ENCODE measurements at regions not wholly inside any gene's neighbourhood (a gene's known extent, or its start where the extent isn't known, plus 50 kb on each side); places are given as distances from the start of the nearest gene placed in this dataset.

DNA sequence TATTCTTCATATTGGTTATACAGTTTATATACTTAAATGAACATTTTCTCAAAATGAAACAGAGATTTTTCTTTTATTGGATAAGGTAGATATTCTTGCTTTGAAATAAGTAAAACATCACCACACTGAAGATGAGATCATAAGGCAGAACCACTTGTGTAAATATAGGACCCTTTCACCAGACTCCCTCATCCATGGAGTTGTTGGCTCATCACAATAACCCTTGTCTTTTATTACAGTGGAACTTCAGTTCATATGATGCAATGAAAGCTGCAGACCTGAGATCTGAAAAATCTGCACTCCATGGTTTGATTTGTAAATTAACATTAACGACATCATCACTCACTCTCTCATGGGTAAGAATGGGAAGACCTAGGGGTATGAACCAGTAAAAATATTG is 51.9 kb upstream of the DBX2 start:
- no peak for FAIRE-seq

DNA sequence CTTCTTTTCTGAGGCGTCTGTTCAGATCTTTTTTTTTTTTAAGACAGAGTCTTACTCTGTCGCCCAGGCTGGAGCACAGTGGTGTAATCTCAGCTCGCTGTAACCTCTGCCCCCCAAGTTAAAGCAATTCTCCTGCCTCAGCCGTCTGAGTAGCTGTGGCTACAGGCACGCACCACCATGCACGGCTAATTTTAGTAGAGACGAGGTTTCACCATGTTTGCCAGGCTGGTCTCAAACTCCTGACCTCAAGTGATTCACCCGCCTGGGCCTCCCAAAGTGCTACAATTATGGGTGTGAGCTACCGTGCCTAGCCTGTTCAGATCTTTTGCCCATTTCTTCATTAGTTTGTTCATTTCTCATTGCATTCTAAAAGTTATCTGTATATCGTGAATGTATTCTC is 55.1 kb upstream of the DBX2 start:
- FAIRE-seq: no peak

DNA sequence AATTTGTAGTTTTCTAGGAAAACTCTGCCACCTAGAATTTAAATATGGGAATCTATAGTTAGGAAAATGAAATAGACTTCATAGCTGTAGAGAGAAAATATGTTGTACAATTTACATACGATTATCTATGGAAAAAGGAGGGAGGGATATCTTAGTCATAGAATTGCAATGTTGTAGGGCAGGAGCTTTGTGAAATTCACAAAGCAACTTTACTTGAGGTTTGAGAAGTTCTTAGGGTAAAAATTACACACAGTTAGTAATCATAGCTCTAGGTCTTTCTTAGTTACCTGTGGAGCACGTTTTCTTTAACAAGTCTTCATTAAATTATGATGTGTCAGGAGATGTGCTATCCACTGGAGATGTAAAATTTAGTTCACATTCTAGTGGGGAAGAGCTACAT is 61.4 kb upstream of the DBX2 start:
- no peak for FAIRE-seq

DNA sequence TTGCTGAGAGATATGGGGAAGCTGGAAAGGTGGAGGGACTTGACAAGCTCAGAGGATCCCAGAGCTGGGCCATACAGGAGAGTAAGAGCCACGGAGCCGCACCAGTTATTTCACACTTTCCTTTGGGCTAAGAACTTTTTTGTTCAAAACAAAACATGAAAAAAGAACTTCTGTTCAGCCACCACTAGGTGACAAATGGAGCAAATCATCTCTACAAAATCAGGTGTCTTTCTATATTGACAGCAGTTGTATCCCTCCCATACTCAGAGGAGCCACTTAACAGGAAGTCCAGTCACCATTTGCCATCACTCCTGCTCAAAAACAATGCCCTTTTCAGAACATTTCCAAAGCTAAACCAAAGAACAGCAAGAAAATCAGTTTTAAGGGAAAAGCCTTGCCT is 70.3 kb upstream of the DBX2 start:
- FAIRE-seq: no peak

DNA sequence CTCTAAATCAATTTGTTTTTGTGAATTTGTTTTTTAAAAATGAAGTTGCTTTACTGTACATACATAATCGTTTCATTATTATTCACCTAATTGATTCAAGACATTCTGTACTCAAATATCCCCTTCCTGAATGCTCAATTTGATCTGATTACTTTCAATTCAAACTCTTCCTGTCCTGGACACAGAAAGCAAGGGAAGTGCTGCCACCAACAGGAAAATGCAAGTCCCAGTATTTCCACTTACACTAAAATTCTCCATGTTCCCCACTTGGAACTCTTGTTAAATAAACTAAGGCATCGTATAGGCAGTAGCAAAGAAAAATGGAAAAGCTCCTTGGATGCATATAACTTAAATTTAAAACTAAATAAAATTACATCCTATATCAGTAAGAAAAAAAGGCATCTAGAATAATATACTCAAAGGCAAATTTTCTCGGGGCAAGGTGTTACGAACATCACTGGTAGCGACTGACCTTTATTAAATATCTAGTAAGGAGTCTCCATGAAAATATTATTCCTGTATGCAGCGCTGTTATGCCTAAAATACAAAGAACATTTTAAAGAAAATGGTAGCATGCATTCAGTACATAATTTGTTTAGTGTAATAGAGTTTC is 72.0 kb upstream of the DBX2 start:
- peak; percentile 92 for FAIRE-seq

DNA sequence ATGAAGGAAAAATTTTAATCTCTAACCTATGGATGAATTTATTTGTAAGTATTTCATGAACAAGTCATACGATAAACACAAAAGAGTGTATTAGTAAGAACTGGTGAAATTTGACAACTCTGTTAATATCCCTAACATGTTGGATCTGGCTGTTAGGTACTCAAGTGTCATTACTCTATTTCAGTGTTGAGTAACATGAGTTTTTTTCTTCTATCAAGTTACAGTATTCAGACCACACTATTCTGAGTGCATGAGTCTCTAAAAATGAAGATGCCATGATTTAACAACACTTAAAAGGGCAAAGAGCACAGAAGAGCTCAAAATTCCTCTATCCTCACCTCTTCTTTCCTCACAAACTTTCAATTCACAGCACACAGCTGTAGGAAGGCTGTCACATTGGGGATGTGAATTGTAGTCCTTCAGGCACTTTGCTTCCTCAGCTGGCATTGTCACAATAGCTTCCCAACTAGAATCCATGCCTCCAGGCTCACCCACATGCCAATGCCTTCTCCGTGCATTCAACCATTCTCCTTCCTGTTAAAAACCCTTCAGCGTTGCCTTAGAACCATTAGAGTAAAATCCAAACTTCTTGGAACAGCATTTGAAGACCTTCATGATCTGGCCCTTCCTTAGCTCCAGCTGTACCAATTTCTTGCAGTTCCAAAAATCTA is 73.7 kb upstream of the DBX2 start:
- no peak for FAIRE-seq

DNA sequence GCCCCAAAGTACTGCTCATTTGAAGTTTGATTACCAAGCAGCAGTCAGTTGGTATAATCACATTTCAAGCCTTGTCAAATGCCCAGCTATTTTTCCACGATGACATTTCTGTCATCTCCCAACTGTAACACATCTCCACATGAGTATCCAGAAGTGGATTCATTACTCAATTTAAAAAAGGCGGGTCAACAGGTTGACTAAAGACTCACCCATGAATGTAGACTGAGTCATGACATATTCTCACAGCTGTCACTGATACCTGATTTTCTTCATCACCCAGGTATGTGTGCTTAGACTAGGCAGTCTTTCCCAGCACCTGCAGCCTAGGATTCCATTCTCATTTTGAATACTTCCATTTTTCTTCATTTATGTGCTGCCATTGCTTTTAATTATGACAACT is 75.1 kb upstream of the DBX2 start:
- no peak for FAIRE-seq

DNA sequence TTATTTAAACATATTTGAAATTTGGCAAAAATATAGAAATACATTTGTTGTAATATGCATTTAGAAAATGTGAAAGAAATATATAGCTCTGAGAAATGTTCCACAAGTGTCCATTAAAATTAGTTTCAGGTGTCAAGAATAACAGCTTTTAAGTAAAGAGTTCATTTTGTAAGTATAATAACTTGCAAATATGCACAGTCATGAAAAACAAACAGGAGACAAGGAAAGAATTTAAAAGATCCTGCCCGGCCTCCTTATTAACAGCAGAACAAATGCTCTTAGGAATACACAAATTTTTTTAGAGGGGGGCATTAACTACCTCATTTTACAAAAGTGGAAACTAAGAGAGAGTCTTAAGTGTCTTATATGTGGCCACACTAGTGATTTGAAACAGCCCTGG is 77.7 kb upstream of the DBX2 start:
- FAIRE-seq: no peak

DNA sequence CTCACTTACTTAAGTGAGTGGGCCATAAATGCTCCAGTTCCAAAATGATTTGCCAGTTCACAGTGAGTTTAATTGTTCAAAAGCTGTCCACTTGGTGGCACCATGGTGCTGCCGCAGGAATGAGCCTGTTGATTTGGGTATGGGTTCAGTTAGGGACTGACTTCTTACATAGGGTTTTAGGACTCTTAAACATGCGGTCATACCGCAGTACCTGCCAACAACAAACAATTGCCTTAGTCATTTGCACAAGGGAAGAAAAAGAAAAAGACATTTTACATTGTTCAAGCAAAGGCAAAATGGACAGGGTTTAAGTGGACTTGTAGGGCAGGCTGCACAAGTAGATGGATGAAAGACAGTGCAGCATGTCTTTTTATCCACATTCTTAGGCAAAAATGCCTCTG is 80.0 kb upstream of the DBX2 start:
- peak; percentile 90 for FAIRE-seq

DNA sequence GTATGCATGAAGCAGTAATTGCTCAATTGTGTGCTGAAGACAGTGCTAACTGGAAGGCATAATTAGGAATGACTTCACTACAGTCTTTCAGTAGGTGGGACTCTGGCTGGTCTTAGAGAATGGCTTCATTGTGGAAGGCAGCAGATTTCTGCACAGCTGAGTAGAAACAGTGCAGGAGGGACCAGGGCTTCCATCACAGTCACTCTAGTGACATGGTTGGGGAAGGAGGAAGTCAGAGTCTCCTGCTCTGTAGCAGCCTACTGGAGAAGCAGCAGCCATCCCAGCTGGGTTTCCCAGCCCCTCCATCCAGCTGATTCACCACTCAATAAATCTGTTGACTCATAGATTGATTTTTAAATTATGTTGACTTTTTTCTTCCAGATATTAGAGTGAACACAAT is 80.6 kb upstream of the DBX2 start:
- no peak for FAIRE-seq

DNA sequence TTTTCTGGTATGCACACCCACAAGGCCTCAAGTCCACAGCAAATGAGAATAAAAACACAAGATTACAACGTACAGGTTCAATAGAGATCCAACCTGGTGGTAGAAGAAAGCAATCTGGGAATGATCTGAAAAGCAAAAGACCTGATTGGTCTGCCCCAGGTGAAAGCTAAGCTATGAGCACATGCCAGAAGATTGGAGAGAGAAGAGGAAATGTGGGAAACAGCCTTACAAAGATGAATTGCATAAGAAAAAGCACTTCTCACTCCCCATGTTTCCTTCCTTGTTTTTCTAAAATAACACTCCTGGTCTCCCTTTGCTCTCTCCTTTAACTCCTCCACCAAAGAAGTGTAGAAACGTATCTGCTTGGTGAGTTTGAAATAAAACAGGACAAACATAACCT is 77.3 kb upstream of the ANO6 start:
- FAIRE-seq: no peak

DNA sequence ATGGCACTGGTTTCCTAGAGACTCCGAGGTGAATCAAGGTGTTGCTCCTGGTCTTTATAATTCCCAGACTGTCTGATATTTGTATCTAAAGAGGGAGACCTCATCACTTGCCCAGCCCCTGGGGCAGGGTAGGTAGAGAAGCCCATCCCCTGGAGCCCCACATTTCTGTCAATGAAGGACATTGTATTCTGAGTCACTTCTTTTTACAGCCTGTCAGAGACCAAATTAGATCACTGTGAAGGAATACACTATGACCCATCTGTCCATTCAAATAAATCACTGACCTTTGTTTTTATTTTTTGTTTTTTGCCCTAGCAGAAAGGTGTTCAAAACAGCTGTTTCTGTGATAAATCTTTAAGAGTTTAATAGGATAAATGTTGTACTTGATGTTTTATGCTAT is 67.9 kb upstream of the ANO6 start:
- FAIRE-seq: no peak

DNA sequence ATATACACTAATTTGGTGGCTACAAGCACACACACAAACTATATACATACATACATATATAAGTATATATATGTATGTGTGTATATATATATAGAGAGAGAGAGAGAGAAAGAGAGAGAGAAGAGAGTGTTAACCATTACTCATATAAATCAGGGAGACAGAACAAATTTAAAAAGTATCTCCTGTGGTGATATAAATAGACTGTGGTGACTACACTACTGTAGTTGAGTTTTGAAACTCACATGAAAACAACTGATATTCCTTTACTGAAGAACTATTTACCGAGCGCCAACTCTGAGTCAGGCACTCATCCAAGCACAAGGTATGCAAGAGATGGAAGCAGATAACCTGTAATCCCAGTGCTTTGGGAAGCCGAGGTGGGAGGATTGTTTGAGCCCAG is 67.3 kb upstream of the ANO6 start:
- no peak for FAIRE-seq

DNA sequence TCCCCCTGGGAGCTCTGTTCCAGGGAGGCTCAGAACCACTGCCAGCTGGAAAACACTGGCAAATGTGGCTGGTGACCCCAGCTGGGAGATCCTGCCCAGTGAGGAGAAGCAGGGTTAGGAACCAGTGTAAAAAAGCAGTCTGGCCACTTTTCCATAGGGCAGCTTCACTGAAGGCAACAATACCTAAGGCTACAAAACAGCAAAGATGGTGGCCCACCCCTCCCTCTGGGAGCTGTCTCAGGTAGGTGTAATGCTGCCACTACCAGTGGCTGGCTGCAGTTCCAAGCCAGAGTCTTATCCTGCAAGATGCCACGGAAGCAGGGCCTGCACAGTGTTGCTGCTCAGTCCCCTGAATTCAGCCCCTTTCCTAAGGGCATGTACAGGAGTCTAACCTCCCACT is 50.6 kb upstream of the ANO6 start:
- FAIRE-seq: no peak

DNA sequence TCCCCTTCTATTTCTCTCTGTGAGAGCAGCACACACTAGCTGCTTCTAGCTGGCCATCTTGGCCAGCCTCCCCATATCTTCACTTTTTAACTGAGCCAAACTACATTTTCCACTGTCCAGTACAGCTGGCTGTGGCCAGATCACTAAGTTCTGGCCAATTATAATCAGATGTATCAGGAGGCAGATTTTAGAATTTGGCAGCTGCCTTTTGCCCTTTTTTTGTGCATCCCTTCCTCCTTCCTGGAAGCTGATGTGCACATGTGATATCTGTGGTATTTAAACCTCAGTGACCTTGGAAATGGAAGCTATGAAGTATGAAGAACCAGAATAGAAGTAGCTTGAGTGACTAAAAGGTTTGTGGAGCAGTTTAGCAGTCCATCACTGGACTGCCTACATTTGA is 49.8 kb upstream of the ANO6 start:
- FAIRE-seq: no peak
